ENCODE measurements at regions not wholly inside any gene's neighbourhood (a gene's known extent, or its start where the extent isn't known, plus 50 kb on each side); places are given as distances from the start of the nearest gene placed in this dataset.

GRCh38 chr10:128221117-128221516, 94.9 kb upstream of the MKI67 start:
- H3K4me3 ChIP-seq (ENCODE audit: low read depth in 1 of 2, low read length in 2 of 2), result no peak overlapping the region
- DNase-seq (no peak), ATAC-seq (ENCODE audit: insufficient read depth, low read depth) (no peak)
- no peaks in the 10 kb centered on the region for H3K9me3 ChIP-seq (ENCODE audit: insufficient read depth, low read length, severe bottlenecking)
- no peaks in the 10 kb centered on the region for H4K20me1 ChIP-seq (ENCODE audit: insufficient read depth, low read length)
- H3K9ac ChIP-seq (ENCODE audit: low read depth, low read length), result no peak overlapping the region
- H3K27me3 ChIP-seq (ENCODE audit: insufficient read depth, low read length, poor library complexity), result no peaks in the 10 kb centered on the region
- H3K4me2 ChIP-seq (ENCODE audit: insufficient read depth, low read length), result no peak overlapping the region
- TF ChIP-seq CTCF (IDR thresholded peaks at IDR 0.05; ENCODE audit: borderline replicate concordance, extremely low read depth, low read length, poor library complexity, severe bottlenecking), result no peak
- H2AFZ ChIP-seq (ENCODE audit: low read depth, low read length), result no peak overlapping the region
- H3K79me2 ChIP-seq (ENCODE audit: insufficient read depth, low read length), result no peaks in the 10 kb centered on the region
- 0 out of 2 replicates have a peak, but pooled peaks cover 2% of the 10 kb centered on the region for H3K4me1 ChIP-seq (ENCODE audit: insufficient read depth, low read length)
- H3K36me3 ChIP-seq (ENCODE audit: insufficient read depth, low read length), result no peaks in the 10 kb centered on the region
- H3K27ac ChIP-seq (ENCODE audit: low read length), result no peak overlapping the region

DNA sequence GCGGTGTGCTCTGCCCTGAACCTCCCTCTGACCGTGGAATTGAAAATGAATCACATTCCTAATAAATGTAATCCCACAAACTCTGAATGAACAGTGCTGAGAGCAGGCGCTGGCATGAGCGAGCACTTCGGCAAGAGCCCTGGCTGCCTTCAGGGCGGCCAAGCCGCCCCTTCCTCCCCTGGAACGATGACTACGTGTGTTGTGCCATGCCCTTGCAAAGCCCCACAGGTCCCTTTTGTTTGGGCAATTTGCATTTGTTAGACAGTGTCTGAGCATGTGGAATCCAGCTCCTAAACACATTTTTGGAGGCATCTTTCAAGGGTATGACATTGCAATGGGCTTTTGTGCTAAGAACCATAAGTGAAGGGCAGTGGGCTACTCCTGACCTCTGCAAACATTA, 95.6 kb upstream of the MKI67 start:
- H3K27me3 ChIP-seq (ENCODE audit: insufficient read depth, low read length, poor library complexity), result no peaks in the 10 kb centered on the region
- no peak overlapping the region for H2AFZ ChIP-seq (ENCODE audit: low read depth, low read length)
- H3K27ac ChIP-seq (ENCODE audit: low read length), result no peak overlapping the region
- no peaks in the 10 kb centered on the region for H3K79me2 ChIP-seq (ENCODE audit: insufficient read depth, low read length)
- 0 out of 2 replicates have a peak, but pooled peaks cover 2% of the 10 kb centered on the region for H3K4me1 ChIP-seq (ENCODE audit: insufficient read depth, low read length)
- ATAC-seq (ENCODE audit: insufficient read depth, low read depth) (no peak), DNase-seq (no peak)
- H4K20me1 ChIP-seq (ENCODE audit: insufficient read depth, low read length), result no peaks in the 10 kb centered on the region
- H3K9ac ChIP-seq (ENCODE audit: low read depth, low read length), result no peak overlapping the region
- no peak overlapping the region for H3K4me2 ChIP-seq (ENCODE audit: insufficient read depth, low read length)
- no peaks in the 10 kb centered on the region for H3K36me3 ChIP-seq (ENCODE audit: insufficient read depth, low read length)
- TF ChIP-seq CTCF (IDR thresholded peaks at IDR 0.05; ENCODE audit: borderline replicate concordance, extremely low read depth, low read length, poor library complexity, severe bottlenecking), result no peak
- TF ChIP-seq EZH2 (IDR thresholded peaks at IDR 0.05; ENCODE audit: borderline replicate concordance, low read depth, low read length, severe bottlenecking), result no peak
- H3K9me3 ChIP-seq (ENCODE audit: insufficient read depth, low read length, severe bottlenecking), result no peaks in the 10 kb centered on the region
- H3K4me3 ChIP-seq (ENCODE audit: low read depth in 1 of 2, low read length in 2 of 2), result no peak overlapping the region

GRCh38 chr10:128222332-128222849, 96.2 kb upstream of the MKI67 start:
- no peaks in the 10 kb centered on the region for H4K20me1 ChIP-seq (ENCODE audit: insufficient read depth, low read length)
- H3K27me3 ChIP-seq (ENCODE audit: insufficient read depth, low read length, poor library complexity), result no peaks in the 10 kb centered on the region
- H3K9me3 ChIP-seq (ENCODE audit: insufficient read depth, low read length, severe bottlenecking), result no peaks in the 10 kb centered on the region
- no peak overlapping the region for H2AFZ ChIP-seq (ENCODE audit: low read depth, low read length)
- H3K4me1 ChIP-seq (ENCODE audit: insufficient read depth, low read length), result 0 out of 2 replicates have a peak, but pooled peaks cover 2% of the 10 kb centered on the region
- TF ChIP-seq CTCF (IDR thresholded peaks at IDR 0.05; ENCODE audit: borderline replicate concordance, extremely low read depth, low read length, poor library complexity, severe bottlenecking) (no peak), EZH2 (IDR thresholded peaks at IDR 0.05; ENCODE audit: borderline replicate concordance, low read depth, low read length, severe bottlenecking) (no peak)
- no peak overlapping the region for H3K27ac ChIP-seq (ENCODE audit: low read length)
- H3K4me3 ChIP-seq (ENCODE audit: low read depth in 1 of 2, low read length in 2 of 2), result no peak overlapping the region
- H3K36me3 ChIP-seq (ENCODE audit: insufficient read depth, low read length), result no peaks in the 10 kb centered on the region
- no peak overlapping the region for H3K9ac ChIP-seq (ENCODE audit: low read depth, low read length)
- H3K79me2 ChIP-seq (ENCODE audit: insufficient read depth, low read length), result no peaks in the 10 kb centered on the region
- H3K4me2 ChIP-seq (ENCODE audit: insufficient read depth, low read length), result no peak overlapping the region
- no peak for ATAC-seq (ENCODE audit: insufficient read depth, low read depth)
- DNase-seq, result no peak

GRCh38 chr10:128230401-128230800, 104.2 kb upstream of the MKI67 start:
- H2AFZ ChIP-seq (ENCODE audit: low read depth, low read length), result no peak overlapping the region
- H3K79me2 ChIP-seq (ENCODE audit: insufficient read depth, low read length), result no peaks in the 10 kb centered on the region
- no peaks in the 10 kb centered on the region for H3K4me1 ChIP-seq (ENCODE audit: insufficient read depth, low read length)
- no peak for DNase-seq
- no peak overlapping the region for H3K27ac ChIP-seq (ENCODE audit: low read length)
- H3K4me2 ChIP-seq (ENCODE audit: insufficient read depth, low read length), result no peak overlapping the region
- H3K27me3 ChIP-seq (ENCODE audit: insufficient read depth, low read length, poor library complexity), result no peaks in the 10 kb centered on the region
- H3K9ac ChIP-seq (ENCODE audit: low read depth, low read length), result no peak overlapping the region
- peaks cover 14% of the 10 kb centered on the region; the same call in 1 of the 2 replicates for H3K36me3 ChIP-seq (ENCODE audit: insufficient read depth, low read length)
- H3K4me3 ChIP-seq (ENCODE audit: low read depth in 1 of 2, low read length in 2 of 2), result no peak overlapping the region
- peaks cover 7% of the 10 kb centered on the region for H3K9me3 ChIP-seq (ENCODE audit: insufficient read depth, low read length, severe bottlenecking)
- TF ChIP-seq EZH2 (IDR thresholded peaks at IDR 0.05; ENCODE audit: borderline replicate concordance, low read depth, low read length, severe bottlenecking), result no peak
- no peaks in the 10 kb centered on the region for H4K20me1 ChIP-seq (ENCODE audit: insufficient read depth, low read length)
- ATAC-seq (ENCODE audit: insufficient read depth, low read depth), result no peak
